Keratinocyte (primary cell): ENCODE measurements at regions not wholly inside any gene's neighbourhood (a gene's known extent, or its start where the extent isn't known, plus 50 kb on each side); places are given as distances from the start of the nearest gene placed in this dataset.

Experiments
- CTCF ChIP-seq, 3 experiments: IDR thresholded peaks in 1 of 3; conservative IDR thresholded peaks in 1 of 3; optimal IDR thresholded peaks in 1 of 3; 2 replicates in 2 of 3; 3 replicates in 1 of 3; pipeline versions ENCODE3 to v1.5.1; 2011; ENCODE audit warnings: low read length in 3 of 3, mild to moderate bottlenecking in 3 of 3, moderate library complexity in 2 of 3, control low read depth in 1 of 3, inconsistent platforms in 1 of 3; ENCODE audit not compliant: insufficient read depth in 2 of 3; ENCODE audit errors: extremely low read depth in 1 of 3
- EZH2 ChIP-seq: IDR thresholded peaks from one replicate; pipeline ENCODE4 v1.6.1; 2012; ENCODE audit warnings: inconsistent platforms, mild to moderate bottlenecking, low read length, moderate library complexity

- TF ChIP-seq CTCF (optimal IDR thresholded peaks at IDR 0.05 in 1 of 3, IDR thresholded peaks at IDR 0.05 in 1 of 3, conservative IDR thresholded peaks at IDR 0.05 in 1 of 3; ENCODE audit: extremely low read depth in 1 of 3, insufficient read depth in 2 of 3, low read length in 3 of 3) (no peak), EZH2 (no peak)
Measured at GRCh38 chr1:238176441-238176840, 285.7 kb upstream of the ZP4 start.
